ENCODE measurements at regions not wholly inside any gene's neighbourhood (a gene's known extent, or its start where the extent isn't known, plus 50 kb on each side); places are given as distances from the start of the nearest gene placed in this dataset.
A peak's percentile ranks its signal among the peaks of the same experiment; 100 is the strongest.

- ChIA-PET SMC1A (ENCODE audit: uncharacterized antibody, unreplicated experiment) (no interaction called here), POLR2A (no interaction called here), CTCF (no interaction called here), RAD21 (ENCODE audit: unreplicated experiment) (no interaction called here)
- FAIRE-seq (no peak), ATAC-seq (no peak), DNase-seq (ENCODE audit: low read depth, low spot score) (no peak)
- intact Hi-C loops (cut with micrococcal nuclease; ENCODE audit: unreplicated experiment) (no loop called here), in situ Hi-C loops (cut with MboI) (no loop called here)
- no TSS peak for BruUV-seq (replicated peaks)
- H3K4me3 ChIP-seq, result no peak overlapping the region
- H3K27ac ChIP-seq (ENCODE audit: control insufficient read depth, insufficient read depth), result no peak overlapping the region
- no peak overlapping the region for H2AFZ ChIP-seq (ENCODE audit: control insufficient read depth, low read depth, low read length)
- H3K9me3 ChIP-seq (replicated peaks; ENCODE audit: control insufficient read depth, insufficient read depth, low read length), result no peaks in the 10 kb centered on the region
- no peaks in the 10 kb centered on the region for H3K27me3 ChIP-seq (replicated peaks in 1 of 2; ENCODE audit: control insufficient read depth in 2 of 2, insufficient read depth in 2 of 2, low read length in 1 of 2)
- no peaks in the 10 kb centered on the region for H3K4me1 ChIP-seq (ENCODE audit: control insufficient read depth, insufficient read depth, low read length)
- no peak overlapping the region for H3K9ac ChIP-seq (ENCODE audit: control insufficient read depth, insufficient read depth, low read length)
- no peak overlapping the region for H3K4me2 ChIP-seq (ENCODE audit: control insufficient read depth, insufficient read depth)
- WGBS (ENCODE audit: insufficient coverage, insufficient replicate concordance, low lambda C conversion rate, missing lambda C conversion rate), result 36% methylated on average over 3 of the region's 3 CpGs
- H4K20me1 ChIP-seq (ENCODE audit: control insufficient read depth, insufficient read depth), result no peaks in the 10 kb centered on the region
- H3K36me3 ChIP-seq (ENCODE audit: control insufficient read depth in 2 of 2, insufficient read depth in 2 of 2, low read length in 1 of 2), result no peaks in the 10 kb centered on the region
- TF ChIP-seq TCF7 (IDR thresholded peaks at IDR 0.05; ENCODE audit: borderline replicate concordance), result no peak
- TF ChIP-seq RELA (IDR thresholded peaks at IDR 0.05; ENCODE audit: borderline replicate concordance, partially characterized antibody), result no peak
- no peak for TF ChIP-seq SREBF1 (IDR thresholded peaks at IDR 0.05; ENCODE audit: low read length)
- no peak for TF ChIP-seq EP300 (IDR thresholded peaks at IDR 0.05; ENCODE audit: borderline replicate concordance in 1 of 2, control insufficient read depth in 1 of 2, low read depth in 2 of 2, low read length in 2 of 2)
- TF ChIP-seq GABPA (IDR thresholded peaks at IDR 0.05; ENCODE audit: low read depth), result no peak
- no peak for TF ChIP-seq HDGF (IDR thresholded peaks at IDR 0.05)
- TF ChIP-seq TARDBP (IDR thresholded peaks at IDR 0.05; ENCODE audit: borderline replicate concordance), result no peak
- no peak for TF ChIP-seq BMI1 (IDR thresholded peaks at IDR 0.05; ENCODE audit: borderline replicate concordance)
- no peak for TF ChIP-seq MTA2 (IDR thresholded peaks at IDR 0.05; ENCODE audit: low read depth)
- no peaks in the 10 kb centered on the region for H3K79me2 ChIP-seq (ENCODE audit: control insufficient read depth, insufficient read depth, low read length)
These were observed 844.2 kb downstream of the JRKL start for GRCh38 chr11:97234016-97234415.

GRCh38 chr11:97237151-97237550 lies 847.3 kb downstream of the JRKL start:
- POLR2A ChIA-PET, result no interaction called here
- no peaks in the 10 kb centered on the region for H3K27me3 ChIP-seq (replicated peaks in 1 of 2; ENCODE audit: control insufficient read depth in 2 of 2, insufficient read depth in 2 of 2, low read length in 1 of 2)
- H3K4me3 ChIP-seq, result no peak overlapping the region
- no peak overlapping the region for H3K27ac ChIP-seq (ENCODE audit: control insufficient read depth, insufficient read depth)
- in situ Hi-C loops (cut with MboI) (no loop called here), intact Hi-C loops (cut with micrococcal nuclease; ENCODE audit: unreplicated experiment) (no loop called here)
- CTCF ChIA-PET, result no interaction called here
- H3K79me2 ChIP-seq (ENCODE audit: control insufficient read depth, insufficient read depth, low read length), result no peaks in the 10 kb centered on the region
- SMC1A ChIA-PET (ENCODE audit: uncharacterized antibody, unreplicated experiment), result no interaction called here
- H3K4me2 ChIP-seq (ENCODE audit: control insufficient read depth, insufficient read depth), result no peak overlapping the region
- no peak for DNase-seq (ENCODE audit: low read depth, low spot score)
- no peak overlapping the region for H2AFZ ChIP-seq (ENCODE audit: control insufficient read depth, low read depth, low read length)
- no peaks in the 10 kb centered on the region for H3K4me1 ChIP-seq (ENCODE audit: control insufficient read depth, insufficient read depth, low read length)
- TF ChIP-seq SPI1 (IDR thresholded peaks at IDR 0.05; ENCODE audit: borderline replicate concordance, insufficient read depth, low read depth, low read length) (0 out of 2 replicates have a peak, but pooled peaks have one; percentile 35), RBBP5 (conservative IDR thresholded peaks at IDR 0.05) (no peak)
- H3K36me3 ChIP-seq (ENCODE audit: control insufficient read depth in 2 of 2, insufficient read depth in 2 of 2, low read length in 1 of 2), result no peaks in the 10 kb centered on the region
- no peak for FAIRE-seq
- H4K20me1 ChIP-seq (ENCODE audit: control insufficient read depth, insufficient read depth), result no peaks in the 10 kb centered on the region
- peak; percentile 65 for ATAC-seq
- H3K9ac ChIP-seq (ENCODE audit: control insufficient read depth, insufficient read depth, low read length), result no peak overlapping the region
- RAD21 ChIA-PET (ENCODE audit: unreplicated experiment), result no interaction called here
- WGBS (ENCODE audit: insufficient coverage, insufficient replicate concordance, low lambda C conversion rate, missing lambda C conversion rate), result 25% methylated on average over 2 of the region's 2 CpGs
- no peaks in the 10 kb centered on the region for H3K9me3 ChIP-seq (replicated peaks; ENCODE audit: control insufficient read depth, insufficient read depth, low read length)
- no TSS peak for BruUV-seq (replicated peaks)

Data from GM12878 (cell line).